22Rv1 (cell line): ENCODE measurements at regions not wholly inside any gene's neighbourhood (a gene's known extent, or its start where the extent isn't known, plus 50 kb on each side); places are given as distances from the start of the nearest gene placed in this dataset.

Experiments used
- ZFX ChIP-seq: fragments of 450-650 bp; IDR thresholded peaks from 2 replicates; pipeline ENCODE4 v1.6.1; 2017; ENCODE audit warnings: antibody characterized with exemption, borderline replicate concordance
- TF ChIP-seq, protein P1 (sequence below): fragments of 450-650 bp; IDR thresholded peaks from 2 replicates; pipeline ENCODE4 v1.5.1; 2017; ENCODE audit warnings: mild to moderate bottlenecking

DNA sequence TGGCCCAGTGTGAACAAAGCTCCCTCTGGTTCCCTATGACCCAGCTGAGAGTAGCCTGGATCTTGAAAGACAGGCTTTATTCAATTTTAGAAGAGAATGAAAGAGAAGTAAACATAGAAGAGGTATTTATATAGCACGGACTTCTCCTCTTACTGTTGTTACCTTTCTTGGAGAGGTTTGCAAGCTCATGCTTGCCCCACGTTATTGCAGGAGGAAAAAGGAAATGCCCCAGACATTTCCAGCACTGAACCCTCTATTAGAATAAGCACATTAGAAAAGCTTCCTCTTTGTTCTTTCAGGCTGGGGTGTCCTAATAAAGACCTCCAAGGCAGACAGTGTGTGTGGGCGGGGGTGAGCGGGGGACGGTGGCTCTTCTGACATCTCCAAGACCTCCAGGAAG is 98.7 kb upstream of the AGBL1 start:
- no peak for TF ChIP-seq ZFX
- TF ChIP-seq, protein P1, sequence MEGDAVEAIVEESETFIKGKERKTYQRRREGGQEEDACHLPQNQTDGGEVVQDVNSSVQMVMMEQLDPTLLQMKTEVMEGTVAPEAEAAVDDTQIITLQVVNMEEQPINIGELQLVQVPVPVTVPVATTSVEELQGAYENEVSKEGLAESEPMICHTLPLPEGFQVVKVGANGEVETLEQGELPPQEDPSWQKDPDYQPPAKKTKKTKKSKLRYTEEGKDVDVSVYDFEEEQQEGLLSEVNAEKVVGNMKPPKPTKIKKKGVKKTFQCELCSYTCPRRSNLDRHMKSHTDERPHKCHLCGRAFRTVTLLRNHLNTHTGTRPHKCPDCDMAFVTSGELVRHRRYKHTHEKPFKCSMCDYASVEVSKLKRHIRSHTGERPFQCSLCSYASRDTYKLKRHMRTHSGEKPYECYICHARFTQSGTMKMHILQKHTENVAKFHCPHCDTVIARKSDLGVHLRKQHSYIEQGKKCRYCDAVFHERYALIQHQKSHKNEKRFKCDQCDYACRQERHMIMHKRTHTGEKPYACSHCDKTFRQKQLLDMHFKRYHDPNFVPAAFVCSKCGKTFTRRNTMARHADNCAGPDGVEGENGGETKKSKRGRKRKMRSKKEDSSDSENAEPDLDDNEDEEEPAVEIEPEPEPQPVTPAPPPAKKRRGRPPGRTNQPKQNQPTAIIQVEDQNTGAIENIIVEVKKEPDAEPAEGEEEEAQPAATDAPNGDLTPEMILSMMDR: no peak
